Fibroblast of skin of right biceps (primary cell): ENCODE measurements at regions not wholly inside any gene's neighbourhood (a gene's known extent, or its start where the extent isn't known, plus 50 kb on each side); places are given as distances from the start of the nearest gene placed in this dataset.

Source experiments
- DNase-seq: peaks from one replicate; pipeline ENCODE4 v3.0.0-alpha.2; 2013

DNA sequence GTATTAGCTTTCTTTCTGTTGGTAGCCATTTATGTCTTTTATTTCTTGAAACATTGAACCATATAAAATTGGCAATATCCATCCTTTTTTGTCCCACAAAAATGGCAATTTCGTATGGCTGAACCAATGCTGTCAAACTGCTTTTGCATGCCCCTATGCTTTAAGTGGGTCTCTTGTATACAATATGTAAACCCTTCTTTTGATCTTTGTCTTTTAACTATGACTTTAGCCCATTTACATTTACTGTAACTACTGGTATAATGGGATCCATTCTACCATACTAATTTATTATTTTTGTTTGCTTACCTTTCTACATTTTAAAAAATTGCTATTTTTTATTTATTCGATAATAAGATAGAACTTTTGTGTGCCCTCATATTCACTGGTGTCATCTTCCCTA, 93.4 kb downstream of the TENT4A start:
- no peak for DNase-seq

DNA sequence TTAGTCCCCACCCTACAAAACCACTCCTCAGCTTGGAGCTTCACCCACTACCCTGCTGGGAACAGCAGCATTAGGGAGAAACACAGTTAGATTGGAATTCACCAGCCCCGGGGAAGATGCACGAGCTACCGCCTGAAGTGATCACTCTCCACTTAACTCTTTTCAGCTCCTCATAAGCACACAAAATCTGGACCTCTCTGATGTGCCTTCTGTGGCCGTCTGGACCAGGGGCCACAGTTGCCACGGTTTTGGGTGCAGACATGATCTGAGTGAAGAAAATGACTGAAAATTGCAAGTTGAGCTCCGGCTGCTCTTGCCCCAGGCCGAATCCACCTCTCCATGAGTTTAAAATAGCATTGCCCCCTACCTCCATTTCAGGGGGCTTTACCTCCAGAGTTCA, 95.2 kb downstream of the TENT4A start:
- DNase-seq = no peak

GRCh38 chr5:6810641-6811405, 97.6 kb downstream of the TENT4A start:
- DNase-seq = no peak

- no peak for DNase-seq
Observed at GRCh38 chr5:6812091-6812490, 98.9 kb downstream of the TENT4A start.

- no peak for DNase-seq
Observed at GRCh38 chr5:6812800-6813731, 99.8 kb downstream of the TENT4A start.

DNA sequence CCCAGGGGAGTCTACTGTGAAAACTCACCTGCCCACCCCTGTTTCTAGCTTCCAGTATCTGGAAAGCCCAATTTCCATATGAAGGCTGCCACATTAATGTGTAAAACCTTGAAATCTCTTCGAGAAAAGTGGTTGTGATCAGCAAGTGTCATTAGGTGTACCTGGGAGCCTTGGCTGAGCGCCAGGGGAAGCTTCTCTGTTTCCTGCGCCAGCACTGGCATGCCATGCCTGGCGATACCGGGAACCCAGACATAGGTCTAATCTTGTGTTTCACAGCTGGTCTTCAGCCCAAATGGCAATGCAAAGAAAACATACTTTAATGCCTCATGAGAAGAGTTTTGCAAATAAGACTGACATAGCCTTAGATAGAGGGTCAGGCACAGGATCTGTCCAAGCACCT, 101.6 kb downstream of the TENT4A start:
- DNase-seq = no peak

DNA sequence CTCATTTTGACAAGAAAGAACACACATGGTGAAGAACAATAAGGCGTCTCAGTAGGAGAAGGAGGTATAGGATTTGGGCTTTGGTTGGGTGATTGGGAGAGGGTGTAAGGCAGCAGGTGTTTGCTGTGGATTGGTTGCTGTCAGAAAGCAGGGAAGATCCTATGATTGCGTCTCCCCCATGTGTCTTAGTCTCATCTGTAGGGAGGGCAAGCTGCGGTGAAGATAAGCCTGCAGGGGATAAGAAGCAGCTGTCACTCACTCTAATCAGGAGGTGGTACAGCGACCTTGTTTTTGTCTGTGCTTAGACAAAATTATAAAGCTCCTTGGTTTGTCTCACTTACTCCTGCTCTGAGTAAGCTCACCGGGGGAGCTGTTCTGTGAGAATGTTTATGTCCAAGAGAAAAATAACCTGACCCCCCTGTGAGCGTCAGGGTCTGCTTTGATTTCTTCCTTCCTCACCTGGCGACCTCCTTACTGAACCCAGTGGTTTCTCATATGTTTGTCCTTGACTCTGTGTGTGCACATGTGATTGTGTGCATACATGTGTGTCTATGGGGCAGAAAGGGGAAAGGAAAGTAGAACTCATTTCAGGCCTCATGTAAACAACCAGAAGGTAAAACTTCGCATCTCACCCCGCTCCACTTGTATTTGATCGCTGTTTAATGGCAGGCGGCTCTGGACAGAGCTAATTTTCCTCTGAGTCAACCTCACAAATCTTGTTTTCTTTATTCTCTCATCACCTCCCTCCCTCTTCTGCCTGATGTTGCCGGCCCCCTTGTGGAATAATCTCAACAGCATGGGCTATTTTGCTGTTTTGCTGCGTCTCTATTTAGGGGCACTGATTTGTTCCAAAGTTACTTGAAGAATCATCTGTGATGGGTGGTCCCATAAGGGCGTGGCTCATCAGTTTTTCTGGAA, 105.6 kb downstream of the TENT4A start:
- no peak for DNase-seq

DNA sequence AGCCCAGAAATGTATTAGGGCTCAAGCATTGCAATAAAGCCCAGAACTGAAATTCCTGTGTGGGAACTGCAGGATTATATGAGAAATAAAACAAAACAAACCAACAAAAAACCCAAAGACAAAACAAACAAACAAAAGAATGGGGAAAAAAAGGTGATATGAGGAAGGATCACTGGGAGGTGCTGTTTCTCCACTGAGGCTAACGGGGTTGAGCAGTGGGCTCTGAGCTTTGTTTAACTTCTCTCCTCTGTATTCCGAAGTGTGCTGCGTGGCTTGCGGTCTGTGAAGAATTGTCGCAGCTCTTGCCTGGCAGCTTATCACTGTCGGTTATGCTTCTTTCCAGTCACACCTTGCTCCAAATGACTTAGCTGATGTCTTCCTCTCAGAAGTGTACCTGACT, 106.3 kb downstream of the TENT4A start:
- DNase-seq = no peak

DNA sequence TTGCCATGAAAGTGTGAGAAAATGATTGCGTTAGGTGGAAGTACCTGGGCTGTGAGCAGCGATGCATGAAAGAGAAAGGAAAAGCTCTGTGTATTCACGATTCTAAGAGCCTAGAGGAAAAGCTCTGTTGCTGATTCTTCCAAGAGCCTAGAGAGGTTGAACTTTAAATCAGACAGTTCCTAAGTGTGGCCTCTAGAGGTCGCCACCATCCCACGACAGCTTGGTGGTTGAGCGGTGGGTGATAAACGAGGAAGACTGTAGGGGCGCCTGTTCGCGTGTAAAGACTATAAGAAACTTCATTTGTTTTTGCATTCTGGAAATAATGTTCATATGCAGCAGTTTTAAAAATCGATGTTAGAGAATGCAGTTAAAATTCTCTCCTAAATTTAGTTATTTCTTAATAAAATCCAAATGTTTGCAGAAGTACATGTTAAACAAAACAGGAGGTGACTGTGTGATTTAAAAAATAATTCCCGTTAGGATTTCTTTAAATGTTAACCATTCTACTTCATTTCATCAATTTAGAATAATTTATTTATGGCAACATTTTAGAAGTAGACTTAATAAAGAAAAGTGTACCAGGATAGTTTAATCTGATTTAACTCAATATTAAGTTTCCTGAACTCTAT, 107.7 kb downstream of the TENT4A start:
- DNase-seq = no peak

DNA sequence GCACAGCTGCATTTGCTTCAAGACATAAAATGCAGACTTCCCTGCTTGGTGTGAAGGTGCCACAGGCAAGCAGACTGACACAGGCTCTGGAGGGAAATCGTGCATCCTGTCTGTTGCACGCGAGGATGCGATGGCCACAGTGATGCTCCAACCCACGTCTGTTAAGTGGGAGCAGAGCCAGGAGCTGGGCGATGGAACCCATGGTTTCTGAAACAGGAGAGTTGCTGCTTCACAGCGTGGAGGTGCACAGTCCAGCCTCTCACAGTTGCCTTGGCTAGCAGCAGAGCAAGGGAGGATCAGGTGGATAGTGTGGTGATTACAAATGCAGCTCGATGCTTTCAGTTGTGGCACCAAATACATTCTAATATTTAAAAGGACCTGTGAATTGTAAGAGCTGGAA, 108.8 kb downstream of the TENT4A start:
- no peak for DNase-seq

DNA sequence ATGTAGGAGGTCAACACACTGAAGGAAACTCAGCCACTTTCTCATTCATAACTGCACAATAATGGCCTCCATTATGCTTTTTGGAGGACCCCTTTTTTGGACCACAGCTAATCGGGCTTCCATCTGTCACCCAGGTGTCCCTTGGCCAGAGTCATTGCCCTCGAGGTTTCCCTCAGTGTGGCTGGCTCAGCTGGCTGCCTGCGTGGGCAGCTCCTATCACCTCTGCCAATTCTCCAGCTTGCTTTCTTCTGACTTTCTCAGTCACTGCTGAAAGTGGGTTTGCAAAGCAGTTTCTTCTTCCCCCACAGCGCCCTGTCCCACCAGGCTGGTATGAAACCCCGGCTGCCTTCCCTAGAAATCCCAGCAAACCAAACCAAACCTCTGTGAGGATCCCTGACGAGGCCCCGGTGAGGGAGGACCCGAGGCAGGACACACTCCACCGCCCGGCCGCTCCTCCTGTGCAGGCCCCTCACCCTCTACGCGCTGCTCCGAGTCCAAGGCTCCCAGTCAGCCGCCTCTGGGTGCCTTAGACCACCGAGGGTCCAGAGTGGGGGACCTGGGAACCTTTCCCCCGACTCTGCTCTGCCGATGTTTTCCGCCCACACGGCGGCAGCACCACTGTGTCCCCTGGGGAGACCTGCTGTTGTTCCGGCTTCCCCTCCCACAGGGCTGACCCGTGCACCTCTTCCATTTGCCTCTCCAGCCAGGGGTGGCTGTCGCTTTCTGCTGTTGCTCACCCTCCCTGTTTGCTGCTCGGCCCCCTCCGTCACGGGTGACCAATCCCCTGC, 109.5 kb downstream of the TENT4A start:
- DNase-seq = no peak

- no peak for DNase-seq
Observed at GRCh38 chr5:6823996-6824395, 110.8 kb downstream of the TENT4A start.

DNA sequence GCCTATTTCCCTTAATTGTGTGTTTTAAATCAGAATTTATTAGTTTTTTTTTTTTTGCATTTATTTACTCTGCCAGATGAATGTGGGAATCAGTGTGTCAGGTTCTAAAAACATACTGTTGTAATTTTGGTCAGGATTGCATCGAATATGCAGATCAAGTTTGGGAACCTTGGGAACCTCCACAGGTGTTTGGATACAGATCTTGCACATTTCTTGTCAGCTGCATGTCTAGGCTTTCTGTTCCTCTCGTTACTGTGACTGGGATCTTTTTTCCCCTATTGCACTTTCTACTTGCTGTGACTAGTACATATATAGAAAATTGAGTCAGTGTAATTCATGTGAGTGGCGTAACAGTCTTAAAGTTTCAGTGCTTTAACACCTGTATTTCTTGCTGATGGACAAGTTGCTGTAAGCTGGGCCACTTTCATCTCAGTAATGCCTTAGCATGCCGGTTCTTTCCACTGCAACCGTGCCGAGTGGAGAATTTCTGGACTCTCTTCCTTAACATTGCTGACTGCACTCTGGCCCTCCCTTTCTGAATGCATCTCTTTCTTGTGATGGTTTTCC, 112.5 kb downstream of the TENT4A start:
- no peak for DNase-seq

DNA sequence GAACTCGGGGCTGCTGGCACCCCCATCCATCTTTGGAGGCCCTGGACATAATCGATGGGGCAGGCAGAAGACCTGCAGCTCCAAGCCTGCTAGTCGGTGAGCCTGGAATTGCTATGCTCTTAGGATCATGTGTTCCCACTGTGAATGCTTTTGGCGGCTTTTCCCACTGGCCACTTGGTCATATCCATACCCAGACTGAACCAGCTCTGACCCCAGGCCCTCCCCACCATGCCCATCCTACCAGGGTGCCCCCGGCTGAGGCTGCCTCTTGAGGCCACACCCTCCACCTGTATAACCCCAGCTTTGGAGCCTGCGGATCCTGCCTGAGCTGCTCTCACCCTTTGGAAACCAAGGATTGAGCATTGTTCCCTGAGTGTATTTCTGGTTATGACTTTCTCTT, 113.5 kb downstream of the TENT4A start:
- no peak for DNase-seq

GRCh38 chr5:6827526-6828219, 114.4 kb downstream of the TENT4A start:
- DNase-seq = no peak

DNA sequence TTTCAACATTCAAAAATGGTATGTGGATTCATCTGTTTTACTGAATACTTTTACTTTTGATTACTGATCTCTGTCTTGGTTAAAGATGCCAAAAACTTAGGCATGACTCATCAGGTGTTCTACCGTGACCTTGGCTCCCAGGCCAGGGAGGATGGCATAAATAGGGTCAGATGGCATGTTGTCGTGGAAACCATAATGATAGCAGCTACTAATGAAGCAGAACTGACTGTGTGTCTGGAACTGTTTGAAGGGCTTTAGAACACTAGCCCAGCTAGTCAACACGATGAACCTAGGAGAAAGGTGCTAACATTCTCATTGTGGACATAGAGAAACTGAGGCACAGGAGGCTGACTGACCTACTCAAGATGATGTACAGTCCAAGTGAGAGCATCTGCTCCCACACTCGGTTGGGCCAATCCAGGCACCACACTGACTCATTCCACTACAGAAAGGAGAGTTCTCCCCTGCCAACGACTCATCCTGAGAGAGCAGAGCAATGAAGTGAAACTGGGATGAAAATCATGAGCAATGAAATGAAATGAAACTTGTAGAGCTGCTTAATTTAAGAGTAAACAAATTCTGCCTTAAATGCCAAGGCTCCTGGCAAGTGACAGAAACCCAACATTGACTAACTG, 116.0 kb downstream of the TENT4A start:
- DNase-seq = no peak

DNA sequence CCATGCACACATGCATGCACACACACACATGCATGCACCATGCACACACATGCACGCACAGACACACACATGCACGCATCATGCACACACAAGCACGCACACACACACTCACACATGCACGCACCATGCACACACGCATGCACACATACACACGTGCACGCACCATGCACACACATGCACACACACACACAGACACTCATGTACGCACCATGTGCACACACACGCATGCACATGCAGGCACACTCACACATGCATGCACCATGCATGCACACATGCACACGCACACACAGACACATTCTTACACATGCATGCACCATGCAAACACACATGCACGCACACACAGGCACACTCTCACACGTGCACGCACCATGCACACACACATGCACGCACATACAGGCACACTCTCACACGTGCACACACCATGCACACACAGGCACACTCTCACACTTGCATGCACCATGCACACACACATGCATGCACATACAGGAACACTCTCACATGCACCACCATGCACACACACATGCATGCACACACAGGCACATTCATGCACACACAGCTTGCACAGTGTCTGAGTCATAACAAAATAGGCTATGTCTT, 117.5 kb downstream of the TENT4A start:
- DNase-seq = no peak

DNA sequence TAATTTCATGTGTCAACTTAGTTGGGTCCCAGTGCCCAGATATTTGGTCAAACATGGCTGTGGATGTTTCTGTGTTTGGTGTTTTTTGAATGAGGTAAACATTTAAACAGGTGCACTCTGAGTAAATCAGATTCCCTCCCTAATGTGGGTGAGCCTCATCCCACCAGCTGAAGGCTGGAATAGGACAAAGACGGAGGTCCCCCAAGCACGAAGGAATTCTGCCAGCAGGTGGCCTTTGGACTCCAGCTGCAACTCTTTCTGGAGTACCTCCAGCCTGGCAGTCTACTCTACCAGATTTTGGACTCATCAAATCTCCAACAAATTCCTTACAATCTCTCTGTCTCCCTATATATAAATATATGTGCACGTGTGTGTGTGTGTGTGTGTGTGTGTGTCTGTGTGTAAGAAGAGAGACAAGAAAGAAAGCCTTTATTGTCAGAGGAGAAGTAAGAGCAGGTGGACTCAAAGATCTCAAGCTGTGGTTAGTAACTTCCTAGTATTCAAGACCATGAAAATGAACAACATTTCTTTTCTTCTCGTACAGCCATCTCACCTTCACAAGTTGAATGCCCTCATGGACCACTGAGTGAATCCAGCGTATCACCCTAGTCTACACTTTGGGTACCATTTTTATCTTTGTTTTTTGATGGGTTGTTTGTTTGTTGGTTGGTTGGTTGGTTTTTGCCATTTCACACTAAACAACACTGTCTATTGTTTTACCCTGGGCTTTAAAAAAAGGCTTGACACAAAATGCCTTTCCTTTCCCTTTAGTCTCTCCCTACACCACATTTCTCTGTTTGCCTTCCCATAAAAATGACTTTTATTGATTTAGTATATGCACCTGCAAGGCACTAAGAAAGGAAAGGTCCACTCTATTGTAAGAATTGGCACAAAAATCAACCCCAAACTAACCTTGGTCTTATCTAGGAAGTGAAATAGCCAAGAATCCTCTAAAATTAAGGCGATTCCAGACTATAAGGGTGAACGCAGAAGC, 118.7 kb downstream of the TENT4A start:
- DNase-seq = no peak

GRCh38 chr5:6832994-6833393, 119.8 kb downstream of the TENT4A start:
- DNase-seq = no peak
